ENCODE measurements at regions not wholly inside any gene's neighbourhood (a gene's known extent, or its start where the extent isn't known, plus 50 kb on each side); places are given as distances from the start of the nearest gene placed in this dataset.

DNA sequence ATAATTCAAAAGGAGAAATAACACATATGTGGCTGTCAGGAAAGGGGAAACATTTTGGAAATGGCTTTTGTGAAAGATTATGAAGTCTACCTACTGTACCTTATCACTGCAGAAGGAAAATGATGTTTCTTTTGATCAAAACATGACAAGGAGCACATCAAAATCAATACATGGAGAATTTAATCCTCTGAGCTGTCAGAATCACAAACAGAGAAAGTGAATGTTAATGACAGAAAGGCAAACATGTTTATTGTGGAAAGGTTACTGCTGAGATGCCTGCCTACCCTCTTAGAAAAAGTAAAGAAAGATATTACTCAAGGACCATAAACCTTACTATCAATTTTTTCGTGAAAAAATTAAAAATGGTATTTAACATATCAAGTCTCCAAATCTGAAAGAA is 794.5 kb upstream of the GYPC start:
- Mint-ChIP-seq H3K27ac (no peak overlapping the region), H3K27me3 (ENCODE audit: insufficient read depth) (no peaks in the 10 kb centered on the region), H3K36me3 (ENCODE audit: low read depth) (no peaks in the 10 kb centered on the region; the same call in 1 of the 2 replicates), H3K9me3 (peaks cover 11% of the 10 kb centered on the region), H3K4me1 (ENCODE audit: low read depth) (no peaks in the 10 kb centered on the region), H3K4me3 (no peak overlapping the region)
- no peak for DNase-seq
- TF ChIP-seq, protein P1, sequence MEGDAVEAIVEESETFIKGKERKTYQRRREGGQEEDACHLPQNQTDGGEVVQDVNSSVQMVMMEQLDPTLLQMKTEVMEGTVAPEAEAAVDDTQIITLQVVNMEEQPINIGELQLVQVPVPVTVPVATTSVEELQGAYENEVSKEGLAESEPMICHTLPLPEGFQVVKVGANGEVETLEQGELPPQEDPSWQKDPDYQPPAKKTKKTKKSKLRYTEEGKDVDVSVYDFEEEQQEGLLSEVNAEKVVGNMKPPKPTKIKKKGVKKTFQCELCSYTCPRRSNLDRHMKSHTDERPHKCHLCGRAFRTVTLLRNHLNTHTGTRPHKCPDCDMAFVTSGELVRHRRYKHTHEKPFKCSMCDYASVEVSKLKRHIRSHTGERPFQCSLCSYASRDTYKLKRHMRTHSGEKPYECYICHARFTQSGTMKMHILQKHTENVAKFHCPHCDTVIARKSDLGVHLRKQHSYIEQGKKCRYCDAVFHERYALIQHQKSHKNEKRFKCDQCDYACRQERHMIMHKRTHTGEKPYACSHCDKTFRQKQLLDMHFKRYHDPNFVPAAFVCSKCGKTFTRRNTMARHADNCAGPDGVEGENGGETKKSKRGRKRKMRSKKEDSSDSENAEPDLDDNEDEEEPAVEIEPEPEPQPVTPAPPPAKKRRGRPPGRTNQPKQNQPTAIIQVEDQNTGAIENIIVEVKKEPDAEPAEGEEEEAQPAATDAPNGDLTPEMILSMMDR (IDR thresholded peaks at IDR 0.05), result no peak

DNA sequence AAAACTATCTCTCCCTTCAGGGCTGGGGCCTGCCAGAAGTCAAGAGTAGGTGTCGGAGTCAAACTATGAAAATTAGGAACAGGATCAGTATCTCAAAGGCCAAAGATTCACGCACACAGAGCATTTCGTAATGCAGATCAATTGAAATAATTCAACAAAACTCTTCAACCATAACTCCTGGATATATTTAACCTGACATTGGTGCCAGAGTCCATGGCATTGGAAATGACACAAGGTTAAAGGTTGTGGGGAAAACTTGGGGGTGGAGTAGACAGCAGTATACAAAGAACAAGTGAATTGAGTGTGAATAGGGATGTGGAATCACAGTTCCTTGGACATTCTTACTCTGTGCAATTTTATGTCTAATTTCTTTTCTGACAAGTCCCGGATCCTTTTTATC is 788.0 kb upstream of the GYPC start:
- H3K27ac Mint-ChIP-seq, result no peak overlapping the region
- H3K9me3 Mint-ChIP-seq, result peaks cover 31% of the 10 kb centered on the region
- H3K36me3 Mint-ChIP-seq (ENCODE audit: low read depth), result no peaks in the 10 kb centered on the region
- no peaks in the 10 kb centered on the region for H3K27me3 Mint-ChIP-seq (ENCODE audit: insufficient read depth)
- H3K4me1 Mint-ChIP-seq (ENCODE audit: low read depth), result no peaks in the 10 kb centered on the region
- TF ChIP-seq, protein P1 (IDR thresholded peaks at IDR 0.05), result no peak
- no peak for DNase-seq
- H3K4me3 Mint-ChIP-seq, result no peak overlapping the region

DNA sequence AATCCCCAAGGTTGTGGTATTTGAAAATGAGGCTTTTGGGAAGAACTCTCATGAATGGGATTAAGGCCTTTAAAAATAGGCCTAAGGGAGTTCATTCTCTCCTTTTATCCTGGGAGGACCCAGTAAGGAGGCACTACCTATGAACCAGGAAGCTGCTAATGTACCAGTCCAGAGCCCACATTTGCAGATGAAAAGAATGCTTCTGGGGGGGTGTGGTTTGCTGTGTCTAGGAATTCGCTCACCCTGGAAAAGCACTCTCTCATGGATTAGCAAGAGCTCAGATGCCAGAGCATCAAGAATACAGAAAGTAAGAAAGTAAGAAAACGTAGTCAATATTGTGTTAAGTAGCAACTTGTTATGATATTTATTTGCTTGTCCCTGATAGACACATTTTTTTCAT is 785.7 kb upstream of the GYPC start:
- H3K9me3 Mint-ChIP-seq, result peaks cover 43% of the 10 kb centered on the region
- H3K4me3 Mint-ChIP-seq, result no peak overlapping the region
- H3K27ac Mint-ChIP-seq, result no peak overlapping the region
- H3K4me1 Mint-ChIP-seq (ENCODE audit: low read depth), result no peaks in the 10 kb centered on the region
- no peaks in the 10 kb centered on the region; the same call in 1 of the 2 replicates for H3K27me3 Mint-ChIP-seq (ENCODE audit: insufficient read depth)
- DNase-seq, result no peak
- no peaks in the 10 kb centered on the region for H3K36me3 Mint-ChIP-seq (ENCODE audit: low read depth)
- TF ChIP-seq, protein P1 (IDR thresholded peaks at IDR 0.05), result no peak

DNA sequence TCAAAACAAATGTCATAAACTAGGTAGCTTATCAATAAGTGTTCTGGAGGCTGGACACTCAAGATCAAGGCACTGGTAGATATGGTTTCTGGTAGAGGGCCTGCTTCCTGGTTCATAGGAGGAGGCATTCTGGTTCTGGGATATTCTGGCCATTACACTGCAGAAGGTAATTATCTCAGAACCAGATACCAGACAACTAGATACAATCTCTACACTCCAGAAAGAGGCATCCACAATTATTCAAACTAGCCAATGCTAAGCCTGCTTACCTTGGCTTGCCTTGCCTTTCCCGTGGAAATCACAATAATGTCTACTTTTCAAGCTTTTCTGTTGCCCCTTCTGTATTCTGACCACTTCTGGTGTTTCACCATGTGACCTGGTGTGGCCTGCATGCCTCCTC is 785.2 kb upstream of the GYPC start:
- no peaks in the 10 kb centered on the region for H3K36me3 Mint-ChIP-seq (ENCODE audit: low read depth)
- no peak for DNase-seq
- no peak overlapping the region for H3K4me3 Mint-ChIP-seq
- peaks cover 48% of the 10 kb centered on the region for H3K9me3 Mint-ChIP-seq
- H3K27ac Mint-ChIP-seq, result no peak overlapping the region
- H3K4me1 Mint-ChIP-seq (ENCODE audit: low read depth), result no peaks in the 10 kb centered on the region
- no peaks in the 10 kb centered on the region; the same call in 1 of the 2 replicates for H3K27me3 Mint-ChIP-seq (ENCODE audit: insufficient read depth)
- TF ChIP-seq, protein P1 (IDR thresholded peaks at IDR 0.05), result no peak

DNA sequence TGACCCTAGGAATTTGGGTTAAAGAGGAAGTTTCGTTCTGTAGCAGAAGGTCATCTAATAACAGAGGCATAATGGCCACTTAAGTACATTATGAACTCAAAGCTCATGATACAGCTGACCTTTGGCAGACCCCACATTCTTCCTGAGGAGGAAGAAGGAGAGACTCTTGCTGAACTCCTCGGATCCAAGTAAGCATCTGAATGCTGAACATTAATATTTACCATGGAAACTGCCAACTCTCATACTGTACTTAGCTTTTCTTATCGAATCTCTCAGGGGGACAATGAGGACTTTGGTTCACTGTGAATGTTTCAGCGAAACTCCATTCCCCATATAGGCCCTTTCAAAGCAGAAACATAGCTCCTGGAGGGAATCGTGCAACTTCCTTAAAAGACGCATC is 781.4 kb upstream of the GYPC start:
- H3K27me3 Mint-ChIP-seq (ENCODE audit: insufficient read depth), result no peaks in the 10 kb centered on the region; the same call in 1 of the 2 replicates
- no peak overlapping the region for H3K4me3 Mint-ChIP-seq
- no peaks in the 10 kb centered on the region for H3K4me1 Mint-ChIP-seq (ENCODE audit: low read depth)
- no peak for DNase-seq
- H3K27ac Mint-ChIP-seq, result no peak overlapping the region
- H3K9me3 Mint-ChIP-seq, result peaks cover 45% of the 10 kb centered on the region
- TF ChIP-seq, protein P1 (IDR thresholded peaks at IDR 0.05), result no peak
- H3K36me3 Mint-ChIP-seq (ENCODE audit: low read depth), result no peaks in the 10 kb centered on the region

DNA sequence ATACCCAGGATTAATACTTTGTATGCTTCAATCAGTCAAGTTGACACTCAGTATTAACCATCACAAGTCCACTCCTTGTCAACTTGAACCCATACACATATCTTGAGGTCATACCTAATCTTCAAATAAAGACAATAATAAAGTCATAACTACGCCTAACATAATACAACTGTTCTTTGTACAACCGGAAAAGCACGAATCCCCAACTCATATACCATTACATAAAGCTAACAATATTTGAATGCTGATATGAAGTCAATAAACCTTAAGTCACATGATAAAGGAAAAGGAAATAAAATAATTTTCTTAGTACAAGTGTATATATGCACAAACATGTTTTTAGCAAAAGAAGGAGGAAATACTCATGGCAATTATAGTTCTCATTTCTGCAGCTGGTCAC is 770.6 kb upstream of the GYPC start:
- TF ChIP-seq, protein P1 (IDR thresholded peaks at IDR 0.05), result no peak
- no peaks in the 10 kb centered on the region for H3K36me3 Mint-ChIP-seq (ENCODE audit: low read depth)
- DNase-seq, result no peak
- peaks cover 56% of the 10 kb centered on the region for H3K9me3 Mint-ChIP-seq
- H3K27ac Mint-ChIP-seq, result no peak overlapping the region
- H3K27me3 Mint-ChIP-seq (ENCODE audit: insufficient read depth), result no peaks in the 10 kb centered on the region
- no peak overlapping the region for H3K4me3 Mint-ChIP-seq
- H3K4me1 Mint-ChIP-seq (ENCODE audit: low read depth), result no peaks in the 10 kb centered on the region
